Right kidney (tissue), 1 donor: ENCODE measurements at regions not wholly inside any gene's neighbourhood (a gene's known extent, or its start where the extent isn't known, plus 50 kb on each side); places are given as distances from the start of the nearest gene placed in this dataset.

Experiments used
- DNase-seq: peaks from one replicate; pipeline ENCODE4 v3.0.0-alpha.2; 2016

DNA sequence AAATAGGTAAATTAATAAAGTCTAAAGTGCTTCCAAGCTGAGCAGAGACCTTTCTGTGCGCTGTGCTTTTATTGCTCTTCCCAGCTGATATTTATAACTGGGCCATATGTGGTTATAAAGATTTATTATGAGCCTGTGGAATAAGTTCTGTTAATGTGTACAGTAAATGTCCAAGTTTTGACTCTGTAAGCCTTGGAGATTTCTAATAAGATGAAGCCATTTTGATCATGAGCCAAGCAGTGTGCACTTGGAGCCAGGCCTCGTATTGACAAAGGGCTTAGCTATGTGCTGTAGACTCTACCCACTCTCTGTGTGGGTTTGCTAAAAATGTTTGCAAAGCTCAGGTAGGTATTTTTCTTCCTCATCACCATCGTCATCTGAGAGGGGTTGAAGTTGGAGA lies 361.1 kb downstream of the FOXA2 start:
- no peak for DNase-seq

DNA sequence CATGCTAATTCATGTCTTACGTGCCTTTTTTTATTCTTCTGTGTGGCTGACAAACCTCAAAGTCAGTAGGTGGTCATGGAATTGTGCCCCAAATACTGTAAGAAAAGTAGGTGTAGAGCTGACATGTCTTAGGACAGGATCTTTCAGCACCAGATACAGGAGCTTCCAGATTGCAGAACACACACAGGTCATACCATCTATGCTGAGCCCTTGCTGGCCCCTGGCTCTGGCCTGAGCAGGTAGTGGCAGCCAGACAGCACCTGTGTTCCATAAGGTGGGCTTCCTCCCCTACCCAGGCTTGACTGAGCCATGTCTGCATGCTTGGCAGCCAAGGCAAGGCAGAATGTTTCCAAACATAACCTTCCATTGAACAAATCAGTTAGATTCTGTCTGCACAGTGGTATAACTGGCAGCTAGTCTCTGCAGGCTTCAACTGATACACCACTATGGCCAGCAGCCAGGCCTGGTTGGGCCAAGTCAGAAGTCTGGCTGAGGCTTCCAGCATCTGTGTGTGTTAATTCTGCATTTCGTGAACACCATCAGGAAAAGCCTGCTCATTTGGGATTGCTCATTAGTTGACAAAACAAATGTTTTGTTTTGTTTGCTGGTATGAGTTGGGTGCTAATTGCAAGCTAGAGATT lies 366.5 kb downstream of the FOXA2 start:
- DNase-seq: no peak

DNA sequence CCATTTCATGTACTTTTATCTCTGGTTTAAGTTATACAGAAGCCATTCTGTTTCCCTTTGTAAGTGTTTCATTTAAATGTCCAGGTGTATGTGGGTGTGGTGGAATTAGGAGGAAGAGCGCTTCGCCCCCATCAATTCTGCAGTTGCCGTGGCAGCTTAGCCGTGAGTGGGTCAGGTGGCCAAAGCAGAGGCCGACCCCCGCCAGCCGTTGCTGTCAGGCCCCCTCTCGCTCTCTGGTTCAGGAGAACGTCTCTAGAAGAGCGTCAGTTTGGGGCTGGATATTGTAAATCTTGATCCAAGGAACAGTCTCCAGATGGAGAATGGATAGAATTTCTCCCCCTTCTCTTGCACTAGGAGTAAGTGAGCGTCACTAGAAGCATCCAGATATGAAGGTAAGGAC lies 367.4 kb downstream of the FOXA2 start:
- DNase-seq: no peak

DNA sequence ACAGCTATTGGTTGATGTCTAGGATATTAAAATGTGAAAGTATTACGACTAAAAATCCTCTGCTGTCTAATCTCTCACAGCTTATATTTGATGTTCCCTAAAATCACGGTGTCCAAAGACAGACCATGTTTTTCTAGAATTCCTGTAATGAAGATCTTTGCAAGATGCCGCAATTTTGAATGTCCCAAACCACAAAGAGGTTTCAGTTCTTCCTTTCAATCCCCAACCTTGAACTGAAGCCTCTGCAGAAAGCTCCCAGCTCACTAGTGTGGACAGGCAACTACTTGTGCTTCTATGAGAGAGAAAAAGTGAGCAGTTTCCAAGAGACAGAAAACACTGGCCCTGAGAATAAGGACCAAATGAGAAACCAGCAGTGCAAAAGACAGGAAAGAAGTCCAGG lies 370.1 kb downstream of the FOXA2 start:
- DNase-seq: no peak

DNA sequence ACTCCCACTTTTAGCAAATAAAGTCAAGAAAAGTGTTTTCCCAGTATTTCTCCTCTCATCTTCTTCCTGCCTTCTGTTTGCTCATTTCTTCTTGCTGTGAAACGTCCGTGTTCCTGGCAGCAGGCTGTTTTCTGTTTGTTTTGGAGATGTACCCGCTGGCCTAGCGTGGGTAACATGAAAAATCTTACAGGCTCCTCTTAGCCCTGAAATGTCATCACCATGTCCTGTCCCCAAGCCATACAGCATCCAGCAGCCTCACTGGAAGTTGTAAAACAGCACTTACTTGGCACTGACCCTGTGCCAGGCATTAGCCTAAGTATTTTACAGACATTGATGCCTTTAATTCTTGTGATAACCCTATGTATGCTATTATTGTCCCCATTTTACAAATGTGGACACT lies 371.1 kb downstream of the FOXA2 start:
- DNase-seq: no peak

DNA sequence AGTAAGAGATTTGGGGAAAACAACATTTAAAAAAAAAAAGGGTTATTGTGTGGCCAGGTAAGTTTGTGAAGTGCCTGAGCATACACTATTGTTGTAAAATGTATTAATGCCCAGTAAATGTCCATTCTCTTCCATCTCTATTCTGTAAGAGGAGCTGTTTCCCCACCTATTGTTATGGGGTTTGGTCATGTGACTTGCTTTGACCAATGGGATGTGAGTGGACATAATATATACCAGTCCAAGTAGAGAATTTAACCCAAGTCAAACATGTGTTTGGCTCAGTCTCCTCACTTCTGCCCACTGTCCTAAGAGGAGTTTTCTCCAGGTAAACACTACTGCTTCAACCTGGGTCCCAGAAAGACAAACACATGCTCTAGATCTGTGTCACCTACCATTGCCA lies 377.1 kb downstream of the FOXA2 start:
- no peak for DNase-seq

DNA sequence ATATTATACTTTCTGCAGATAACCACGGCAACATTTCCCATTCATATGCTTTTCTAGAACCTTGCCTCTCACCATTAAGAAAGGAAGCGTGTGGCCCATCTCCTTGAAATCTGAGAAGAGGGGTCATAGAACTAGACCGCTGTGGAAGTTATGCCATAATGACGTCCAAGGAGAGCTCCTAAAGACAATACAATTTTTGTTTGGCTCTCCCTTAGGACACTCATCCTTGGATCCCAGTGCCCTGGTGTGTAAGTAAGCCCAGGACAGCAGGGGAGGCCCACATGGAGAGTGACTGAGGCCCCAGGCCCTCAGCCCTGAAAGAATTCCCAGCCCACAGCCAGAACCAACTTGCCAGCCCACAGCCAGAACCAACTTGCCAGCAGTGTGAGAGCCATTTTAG lies 379.6 kb downstream of the FOXA2 start:
- no peak for DNase-seq

DNA sequence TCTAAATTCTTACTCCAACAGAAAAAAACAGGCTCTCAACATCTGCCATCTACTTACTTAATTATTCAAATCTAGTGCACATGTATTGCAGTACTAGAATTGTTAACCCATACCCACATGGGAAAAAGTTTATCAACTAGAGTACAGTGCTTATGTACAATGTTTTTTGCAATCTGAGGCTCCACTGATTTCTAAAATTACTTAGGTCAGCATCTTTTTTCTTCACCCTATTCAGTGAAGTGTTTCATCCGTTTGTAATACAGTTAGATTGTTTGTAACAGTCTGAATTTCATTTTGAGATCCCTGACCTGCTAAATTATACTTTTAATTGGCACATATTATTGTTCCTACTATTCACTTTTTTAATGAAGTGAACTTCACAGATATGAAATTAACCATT lies 402.2 kb downstream of the FOXA2 start:
- DNase-seq: no peak

DNA sequence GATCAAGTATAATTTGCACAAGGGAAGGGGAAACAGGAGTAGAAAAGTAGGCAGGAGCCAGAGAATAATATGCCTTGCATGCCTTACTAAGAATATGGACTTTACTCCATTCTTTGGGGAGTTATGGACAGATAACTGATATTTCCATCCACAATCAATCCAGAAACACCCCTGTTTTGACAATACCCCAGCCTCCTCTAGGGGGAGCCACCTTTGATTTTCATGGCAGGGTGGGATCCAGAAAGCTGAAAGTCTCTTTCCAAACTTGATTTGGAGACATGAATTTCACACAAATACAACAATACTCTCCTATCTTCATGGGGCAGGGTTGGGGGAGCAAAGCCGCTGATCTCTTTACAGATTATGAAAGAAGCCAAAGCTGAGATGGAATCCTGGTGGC lies 404.1 kb downstream of the FOXA2 start:
- DNase-seq: no peak

DNA sequence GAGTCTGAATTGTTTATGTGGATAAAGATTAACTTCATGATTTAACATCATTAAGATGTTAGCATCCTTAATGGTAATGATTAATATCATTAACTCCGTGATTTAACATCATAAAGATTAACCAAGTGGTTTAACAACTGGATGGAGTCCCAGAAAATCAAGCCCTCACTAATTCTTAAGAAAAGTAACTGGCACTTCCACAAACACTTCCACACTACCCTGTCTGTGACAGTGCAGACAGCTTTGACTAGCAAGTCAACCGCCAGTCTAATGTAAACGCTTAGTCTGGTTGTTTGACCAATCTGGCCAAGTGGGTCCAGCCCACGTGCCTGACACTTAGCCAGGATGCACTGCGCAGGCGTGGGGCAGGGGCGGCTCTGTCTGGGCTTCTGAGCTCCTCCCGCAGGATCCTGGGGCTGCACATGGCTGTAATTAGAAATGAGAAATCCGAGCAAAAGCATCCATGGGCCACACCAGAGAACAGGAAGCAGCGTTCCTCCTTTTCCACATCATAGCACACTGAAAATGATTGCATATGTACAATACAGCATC lies 424.2 kb downstream of the FOXA2 start:
- no peak for DNase-seq

DNA sequence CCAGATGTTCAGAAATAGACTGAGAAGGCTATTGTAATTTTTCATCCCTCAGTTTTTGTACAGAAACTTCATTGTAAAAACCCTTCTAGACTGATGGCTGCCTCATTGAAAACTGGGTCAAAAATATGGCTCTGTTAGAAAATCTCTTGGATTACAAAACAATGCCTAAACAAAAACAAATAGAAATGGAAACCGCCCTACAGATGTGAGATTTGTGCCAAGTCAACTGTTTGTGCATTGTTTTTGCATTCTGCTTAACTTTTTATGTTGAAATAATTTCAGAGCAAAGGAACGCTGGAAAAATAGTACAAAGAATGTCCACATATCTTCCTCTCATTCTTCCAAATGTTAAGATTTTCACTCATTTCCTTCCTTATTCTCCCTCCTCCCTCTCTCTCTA lies 425.1 kb downstream of the FOXA2 start:
- no peak for DNase-seq

DNA sequence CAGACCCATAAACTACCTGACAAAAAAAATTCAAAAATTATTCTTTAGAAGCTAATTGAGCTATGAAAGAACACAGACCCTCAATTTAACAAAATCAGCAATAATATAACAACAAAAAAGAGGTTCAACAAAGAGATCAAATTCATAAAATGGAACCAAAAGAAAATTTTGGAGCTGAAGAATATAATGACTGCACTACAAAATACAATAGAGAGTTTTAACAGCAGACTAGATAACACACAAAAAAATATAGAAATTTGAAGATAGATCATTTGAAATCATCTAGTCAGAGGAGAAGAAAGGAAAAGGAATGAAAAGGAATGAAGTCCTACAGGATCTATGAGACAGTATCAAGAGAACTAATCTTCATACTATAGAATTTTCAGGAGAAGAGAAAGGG lies 422.1 kb downstream of the PAX1 start:
- no peak for DNase-seq

DNA sequence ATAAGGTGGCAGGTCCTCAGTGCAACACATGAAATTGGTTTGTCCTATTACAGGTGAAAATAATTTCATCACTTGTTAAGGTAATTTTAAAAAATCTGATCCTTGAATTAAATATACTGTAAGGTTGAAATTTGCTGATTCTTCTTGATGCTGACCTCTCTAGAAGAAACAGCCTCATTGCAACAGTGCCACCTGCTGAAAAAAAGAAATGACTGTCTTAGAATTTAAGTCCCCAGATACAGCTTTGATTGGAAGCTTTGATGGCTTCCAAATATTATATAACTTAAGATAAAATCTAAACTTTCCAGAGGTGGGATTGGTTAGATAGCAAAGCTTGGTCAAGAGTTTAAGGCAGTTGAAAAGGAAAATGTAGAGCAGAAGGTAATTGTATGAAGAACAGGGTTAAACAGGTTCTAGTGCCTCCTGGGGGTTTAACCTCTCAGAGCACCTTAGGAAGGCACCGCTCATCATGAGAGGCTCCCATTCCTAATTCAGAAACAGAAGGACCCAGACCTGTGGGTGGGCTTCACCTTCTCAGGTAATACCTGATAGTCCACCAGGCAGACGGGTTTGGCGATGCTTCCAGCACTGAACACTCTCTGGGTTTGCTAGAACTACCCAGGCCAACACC lies 401.0 kb downstream of the PAX1 start:
- no peak for DNase-seq

DNA sequence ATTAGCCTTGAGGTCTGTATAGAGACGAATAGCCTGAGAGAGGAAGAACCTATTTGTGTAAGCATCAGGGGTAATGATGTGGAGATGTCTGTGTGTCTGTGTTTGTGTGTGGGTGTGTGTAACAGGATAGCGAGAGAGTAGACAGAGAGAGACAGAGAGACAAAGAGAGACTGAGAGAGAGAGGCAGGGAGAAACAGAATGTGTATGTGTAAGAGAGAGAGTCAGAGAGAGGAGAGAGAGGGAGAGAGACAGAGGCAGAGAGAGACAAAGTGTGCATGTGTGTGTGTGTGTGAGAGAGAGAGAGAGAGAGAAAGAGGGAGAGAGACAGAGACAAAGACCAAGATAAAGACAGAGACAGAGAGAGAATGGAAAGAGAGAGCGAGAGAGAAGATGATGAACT lies 396.1 kb downstream of the PAX1 start:
- DNase-seq: no peak

DNA sequence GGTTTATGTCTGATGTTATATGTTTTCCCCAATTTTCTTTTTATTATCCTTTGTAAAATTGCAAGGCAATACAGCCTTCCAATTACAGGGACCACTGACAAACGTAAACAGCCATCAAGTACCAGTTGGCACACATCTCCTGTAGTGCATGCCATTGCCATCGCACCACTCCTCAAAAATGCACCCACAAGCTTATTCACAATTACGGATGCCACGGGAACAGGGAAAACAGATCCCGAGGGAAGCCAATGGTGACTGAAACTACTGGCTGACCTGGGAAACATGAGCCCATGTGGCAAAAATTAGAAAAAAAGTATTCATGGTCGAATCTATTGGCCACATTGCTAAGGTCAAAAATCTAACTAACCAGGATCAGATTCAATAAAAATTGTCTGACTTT lies 395.2 kb downstream of the PAX1 start:
- DNase-seq: no peak

DNA sequence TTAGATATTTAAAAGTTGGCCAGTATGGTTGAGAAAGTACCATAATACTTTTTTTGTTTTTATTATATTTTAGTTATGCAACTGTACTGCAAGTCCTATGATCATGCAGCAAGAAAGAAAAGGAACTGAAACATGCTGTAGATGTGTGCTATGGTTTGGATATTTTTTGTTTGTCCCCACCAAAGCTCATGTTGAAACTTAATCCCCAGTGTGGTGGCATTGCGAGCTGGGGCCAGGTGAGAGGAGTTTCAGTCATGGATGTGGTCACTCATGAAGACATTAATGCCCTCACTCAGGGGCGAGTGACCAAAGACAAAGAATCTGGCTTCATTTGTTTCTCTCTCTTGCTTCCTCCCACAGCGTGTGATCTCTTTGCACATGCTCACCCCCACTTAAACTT lies 393.9 kb downstream of the PAX1 start:
- no peak for DNase-seq

DNA sequence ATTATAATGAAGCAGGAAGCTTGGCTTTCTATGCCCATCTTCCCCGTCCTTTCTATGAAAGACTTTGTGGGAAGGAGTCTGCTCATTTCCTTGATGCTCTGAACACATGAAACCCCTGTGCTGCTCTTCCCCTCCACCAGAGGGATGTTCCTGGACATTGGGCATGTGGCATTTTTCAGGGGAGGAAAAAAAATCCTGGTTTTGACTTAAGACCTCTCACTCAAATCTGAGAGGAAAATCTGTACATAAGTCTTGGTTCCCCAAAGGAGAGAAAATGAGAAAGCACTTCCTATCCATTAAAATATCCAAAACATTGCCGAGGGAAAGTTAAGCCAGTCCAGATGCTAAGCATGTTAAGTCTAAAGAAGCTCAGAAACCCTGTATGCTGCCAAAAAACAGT lies 393.0 kb downstream of the PAX1 start:
- peak; percentile 20 for DNase-seq

DNA sequence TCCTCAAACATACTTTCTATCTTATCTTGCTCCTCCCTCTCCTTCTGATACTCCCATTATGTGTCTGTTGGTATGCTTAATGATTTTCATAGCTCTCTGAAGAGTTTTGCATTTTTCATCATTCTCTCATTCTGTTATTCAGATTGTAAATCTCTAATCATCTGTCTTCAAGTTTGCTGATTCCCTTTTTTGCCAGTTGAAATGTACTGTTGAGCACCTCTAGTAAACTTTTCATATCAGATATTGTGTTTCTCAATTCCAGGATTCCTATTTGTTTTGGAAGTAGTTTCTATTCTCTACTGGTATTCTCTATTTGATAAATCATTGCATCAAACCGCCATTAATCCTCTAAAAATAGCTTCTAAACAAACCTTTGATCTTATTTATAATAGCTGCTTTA lies 387.7 kb downstream of the PAX1 start:
- DNase-seq: no peak

DNA sequence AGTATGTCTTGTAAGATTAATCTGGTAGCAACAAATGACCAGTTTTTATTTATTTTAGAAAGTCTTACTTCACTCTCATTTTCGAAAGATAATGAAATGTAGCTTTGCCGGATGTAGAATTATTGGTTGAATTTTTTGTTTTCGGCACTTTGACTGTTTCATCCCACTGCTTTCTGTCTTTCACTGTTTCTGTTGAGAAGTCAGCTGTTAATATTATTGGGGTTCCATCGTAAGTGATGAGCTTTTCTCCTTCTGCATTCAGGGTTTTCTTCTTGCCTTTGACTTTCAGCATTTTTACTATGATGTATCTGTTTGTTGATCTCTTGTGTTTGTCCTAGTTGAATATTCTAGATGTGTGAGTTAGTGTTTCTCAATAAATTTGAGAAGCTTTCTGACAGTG lies 383.4 kb downstream of the PAX1 start:
- DNase-seq: no peak

DNA sequence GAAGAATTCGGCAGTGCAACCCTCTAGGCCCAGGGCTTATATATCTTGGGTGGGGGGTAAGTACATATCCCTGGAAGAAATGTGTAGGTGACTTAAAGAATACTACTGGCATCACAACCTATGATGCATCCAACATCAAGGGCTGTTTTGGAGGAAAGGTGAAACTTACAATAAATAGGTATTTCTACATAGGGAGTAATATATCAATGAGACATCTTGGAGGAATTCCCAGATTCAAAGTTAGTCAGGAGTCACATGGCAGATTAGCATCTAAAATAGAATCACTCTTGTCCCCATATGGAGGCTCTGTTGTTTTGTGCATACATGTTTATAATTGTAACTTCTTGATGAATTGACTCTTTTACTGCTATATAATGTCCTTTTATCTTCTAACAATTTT lies 375.5 kb downstream of the PAX1 start:
- DNase-seq: no peak

DNA sequence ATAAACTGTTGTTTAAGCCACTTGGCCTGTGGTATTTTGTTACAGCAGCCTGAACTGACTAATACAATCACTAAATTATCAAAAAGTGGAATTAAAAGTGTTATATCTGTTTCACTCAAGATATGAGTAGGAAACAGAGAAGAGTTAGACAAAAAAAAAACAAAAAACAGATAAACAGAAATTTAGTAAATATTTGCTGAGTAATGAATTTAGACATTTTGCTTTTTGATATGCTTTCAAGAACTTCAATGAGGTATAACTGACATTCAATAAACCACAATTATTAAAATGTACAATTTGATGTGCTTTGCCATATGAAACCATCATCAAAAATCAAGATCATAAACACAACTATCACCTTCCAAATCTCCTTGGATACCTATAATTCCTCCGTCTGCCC lies 369.2 kb downstream of the PAX1 start:
- DNase-seq: no peak

DNA sequence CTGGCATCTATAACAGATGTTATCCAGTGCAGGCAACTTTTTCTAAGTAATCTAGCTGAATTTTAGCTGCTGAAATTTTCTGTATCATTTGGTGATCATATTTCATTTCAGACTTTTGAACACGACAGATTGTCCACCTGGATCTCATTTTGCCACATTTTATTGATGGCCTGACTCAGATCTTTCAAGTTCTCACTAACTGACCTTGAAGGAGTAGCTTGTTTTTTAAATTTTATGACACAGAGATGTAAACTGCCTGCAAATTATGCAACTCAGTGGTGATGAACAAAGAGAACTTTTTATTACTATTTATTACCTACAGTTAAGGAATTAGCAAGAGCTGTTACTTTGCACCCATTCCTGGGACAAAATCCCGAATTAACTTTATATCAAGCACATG lies 366.4 kb downstream of the PAX1 start:
- no peak for DNase-seq

DNA sequence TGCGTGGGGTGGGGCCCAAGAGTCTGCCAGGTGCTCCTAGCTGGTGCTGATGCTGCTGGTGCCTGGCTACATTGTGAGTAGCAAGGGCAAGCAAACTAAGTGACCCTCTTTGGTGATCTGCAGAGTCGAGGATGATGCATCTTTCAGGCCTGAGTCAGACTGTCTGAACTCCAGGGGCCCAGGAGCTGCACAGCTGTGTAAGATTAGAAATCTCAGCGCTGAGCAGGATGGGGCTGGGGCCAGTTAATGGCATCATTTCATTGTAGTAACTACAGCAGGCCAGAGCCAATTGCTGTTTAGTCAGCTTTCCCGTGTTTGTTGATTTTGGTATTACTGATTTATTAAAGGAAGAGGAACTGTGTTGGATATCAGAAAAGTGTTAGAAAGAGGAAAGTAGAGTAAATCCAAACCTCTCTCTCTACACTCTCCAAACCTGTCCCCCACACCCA lies 365.2 kb downstream of the PAX1 start:
- DNase-seq: no peak

DNA sequence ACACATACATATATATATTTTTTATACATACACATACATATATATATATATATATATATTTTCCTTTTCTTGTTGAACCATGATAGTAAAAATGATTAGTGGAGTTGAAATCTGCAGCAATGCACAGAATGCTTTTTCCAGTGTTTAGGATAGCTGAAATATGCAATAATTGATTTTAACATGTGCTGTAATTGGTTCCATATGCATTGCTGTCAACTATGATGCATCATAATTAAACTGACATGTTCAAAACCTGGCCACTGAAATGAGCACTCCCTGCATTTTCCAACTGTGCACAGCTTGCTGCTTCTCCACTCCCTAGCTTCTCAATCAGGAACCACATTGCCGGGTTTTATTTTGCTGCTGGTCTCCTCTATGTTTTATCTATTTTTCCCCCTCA lies 358.3 kb downstream of the PAX1 start:
- no peak for DNase-seq

DNA sequence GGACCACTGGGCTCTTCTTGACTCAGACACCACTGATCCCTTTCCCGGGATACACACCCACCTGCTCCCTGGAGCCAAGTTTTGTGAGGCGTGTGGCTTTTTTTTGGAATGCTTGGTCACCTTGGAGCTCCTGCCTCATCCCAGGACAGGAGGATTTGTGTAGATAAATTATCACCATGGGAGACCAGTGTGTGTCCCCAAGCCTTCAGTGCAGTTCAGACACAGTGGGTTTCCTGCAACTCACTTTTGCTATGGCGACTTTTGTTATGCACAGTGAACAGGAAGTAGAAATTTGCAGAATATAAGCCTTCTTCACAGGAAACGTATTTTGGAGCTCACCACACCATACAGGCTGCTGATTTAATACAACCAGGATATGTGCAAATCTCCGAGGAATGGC lies 357.4 kb downstream of the PAX1 start:
- DNase-seq: no peak
